GM04504 (cell line): ENCODE measurements at regions not wholly inside any gene's neighbourhood (a gene's known extent, or its start where the extent isn't known, plus 50 kb on each side); places are given as distances from the start of the nearest gene placed in this dataset.

ENCODE experiments used
- DNase-seq: peaks from one replicate; pipeline ENCODE4 v3.0.0-alpha.2; 2012; ENCODE audit warnings: low read depth

- DNase-seq, result no peak
Measured at GRCh38 chr17:33475594-33475993, 182.5 kb upstream of the ASIC2 start.

- DNase-seq, result no peak
Measured at GRCh38 chr17:33481652-33482051, 188.6 kb upstream of the ASIC2 start.

GRCh38 chr17:33482636-33483035 lies 189.5 kb upstream of the ASIC2 start:
- no peak for DNase-seq

DNA sequence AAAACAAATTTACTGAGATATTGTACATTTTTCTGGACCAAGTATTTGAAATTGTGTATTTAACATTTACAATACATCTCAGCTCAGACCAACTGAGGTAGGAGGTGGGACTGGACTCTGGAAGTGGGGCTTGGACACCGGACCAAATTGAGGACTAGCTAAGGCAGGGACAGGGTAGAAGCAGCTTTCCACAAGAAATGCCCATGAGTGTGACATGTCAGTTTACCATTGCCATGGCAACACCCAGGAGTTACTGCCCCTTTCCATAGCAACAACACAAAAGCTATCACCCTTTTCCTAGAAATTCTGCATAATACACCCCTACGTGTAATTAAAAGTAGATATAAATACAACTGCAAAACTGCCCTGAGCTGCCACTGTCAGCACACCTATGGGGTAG lies 191.5 kb upstream of the ASIC2 start:
- no peak for DNase-seq

DNA sequence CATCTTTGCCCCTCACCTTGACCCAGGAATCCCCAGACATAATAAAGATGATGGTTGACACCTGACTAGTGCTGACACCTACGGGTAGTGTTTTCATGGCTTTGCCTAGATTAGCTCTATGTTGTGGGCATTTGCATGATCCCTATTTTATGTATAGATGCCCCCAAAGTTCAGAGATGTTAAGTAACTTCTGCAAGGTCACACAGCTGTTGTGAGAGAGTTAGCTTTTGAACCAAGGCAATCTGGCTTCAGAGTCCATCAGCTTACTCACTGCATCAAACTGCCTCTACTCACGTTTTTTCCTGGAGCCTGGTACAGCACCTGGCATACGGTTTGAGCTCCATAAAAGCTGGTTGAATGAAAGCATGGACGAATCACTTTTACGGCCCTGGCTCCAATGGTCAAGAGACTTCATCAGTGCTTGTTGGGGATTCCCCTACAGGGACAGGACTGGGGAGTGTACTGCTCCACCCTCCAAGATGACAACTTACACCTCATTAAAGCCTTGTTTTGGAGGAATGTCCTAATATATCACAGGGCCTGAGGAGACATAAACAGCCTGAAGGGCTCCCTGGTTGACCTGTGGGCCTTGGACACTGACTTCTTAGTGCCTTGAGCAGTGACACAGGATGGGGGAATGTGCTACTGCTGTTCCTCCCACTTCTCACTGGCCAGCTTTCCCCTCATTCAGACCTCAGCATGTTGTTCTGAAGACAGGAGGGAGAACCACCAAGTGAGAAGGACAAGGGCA lies 193.2 kb upstream of the ASIC2 start:
- DNase-seq, result no peak

GRCh38 chr17:33487187-33487879 lies 194.2 kb upstream of the ASIC2 start:
- DNase-seq, result no peak

GRCh38 chr17:33491871-33492481 lies 198.9 kb upstream of the ASIC2 start:
- no peak for DNase-seq

- no peak for DNase-seq
Measured at GRCh38 chr17:33492731-33493265, 199.7 kb upstream of the ASIC2 start.

DNA sequence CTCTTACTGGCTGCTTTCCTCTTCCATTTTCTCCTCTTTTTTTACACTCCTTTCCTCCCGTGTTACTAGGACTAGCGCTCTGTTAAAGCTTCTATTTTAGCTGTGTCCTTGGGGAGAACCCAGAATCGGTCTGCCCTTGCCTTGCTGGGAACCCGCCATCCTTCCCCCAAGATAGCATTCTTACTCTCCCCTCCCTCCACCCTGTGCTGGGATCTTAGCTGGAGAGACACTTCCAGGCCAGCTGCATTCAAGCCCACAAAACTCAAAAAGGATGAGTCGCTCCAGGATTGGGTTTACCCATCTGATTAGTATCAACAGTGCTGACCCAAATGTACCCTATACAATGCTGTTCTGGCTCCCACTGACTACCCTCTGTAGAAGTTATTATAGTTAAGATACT lies 200.5 kb upstream of the ASIC2 start:
- no peak for DNase-seq

DNA sequence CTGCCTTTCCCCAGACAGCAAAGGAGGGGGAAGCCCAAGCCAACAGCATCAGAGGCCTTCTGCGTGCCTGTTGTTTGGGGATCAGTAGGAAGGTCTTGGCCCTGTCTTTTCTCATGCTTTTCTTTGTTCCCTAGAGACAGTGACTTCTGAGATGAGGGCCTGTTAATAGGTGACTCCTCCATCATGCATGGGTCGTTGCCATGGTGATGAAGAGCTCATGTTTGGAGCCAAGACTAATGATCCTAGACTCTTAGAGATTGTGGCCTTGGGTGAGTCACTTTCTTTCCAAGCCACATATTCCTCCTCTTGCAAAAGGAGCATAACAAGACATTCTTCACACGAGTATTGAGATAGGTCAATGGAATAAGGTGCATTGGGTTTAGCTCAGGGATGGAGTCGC lies 201.1 kb upstream of the ASIC2 start:
- DNase-seq, result no peak

- DNase-seq, result no peak
Measured at GRCh38 chr17:33497623-33498022, 204.5 kb upstream of the ASIC2 start.

- no peak for DNase-seq
Measured at GRCh38 chr17:33498069-33498468, 205.0 kb upstream of the ASIC2 start.

DNA sequence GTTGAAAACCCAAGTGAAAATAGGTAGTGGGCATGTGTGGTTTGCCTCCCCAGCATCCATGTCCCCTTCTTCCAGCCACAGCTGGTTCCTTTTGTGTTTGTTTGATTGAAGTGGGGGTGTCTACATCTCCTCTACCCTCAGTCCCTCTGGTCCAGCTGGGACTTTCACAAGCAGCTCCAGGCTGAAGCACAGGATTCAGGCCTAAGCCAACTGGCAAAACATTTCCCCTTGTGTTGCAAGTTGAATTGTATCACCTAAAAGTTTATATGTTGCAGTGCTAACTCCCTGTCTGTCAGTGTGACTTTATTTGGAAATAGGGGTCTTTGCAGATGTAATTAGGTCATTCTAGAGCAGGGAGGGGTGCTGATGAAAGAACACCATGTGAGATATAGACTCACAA lies 205.9 kb upstream of the ASIC2 start:
- no peak for DNase-seq

DNA sequence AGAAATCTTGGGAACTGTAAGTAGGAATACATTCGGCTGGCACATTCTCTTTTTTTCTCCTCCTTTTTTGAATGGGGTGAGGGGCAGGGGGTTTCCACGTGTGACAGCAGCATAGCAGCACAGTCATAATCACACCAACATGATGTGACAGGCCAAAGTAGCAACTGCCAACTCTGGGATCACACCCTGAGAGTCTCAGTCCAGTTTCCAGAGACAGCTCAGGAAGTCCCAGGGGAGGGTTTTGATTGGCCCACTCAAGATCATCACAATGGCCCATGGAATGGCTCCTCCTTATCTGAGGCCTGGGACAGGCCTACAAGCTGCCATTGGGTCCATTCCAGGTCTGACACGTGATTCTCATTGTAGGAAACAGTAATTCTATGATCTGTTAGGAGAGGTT lies 207.1 kb upstream of the ASIC2 start:
- DNase-seq, result no peak

DNA sequence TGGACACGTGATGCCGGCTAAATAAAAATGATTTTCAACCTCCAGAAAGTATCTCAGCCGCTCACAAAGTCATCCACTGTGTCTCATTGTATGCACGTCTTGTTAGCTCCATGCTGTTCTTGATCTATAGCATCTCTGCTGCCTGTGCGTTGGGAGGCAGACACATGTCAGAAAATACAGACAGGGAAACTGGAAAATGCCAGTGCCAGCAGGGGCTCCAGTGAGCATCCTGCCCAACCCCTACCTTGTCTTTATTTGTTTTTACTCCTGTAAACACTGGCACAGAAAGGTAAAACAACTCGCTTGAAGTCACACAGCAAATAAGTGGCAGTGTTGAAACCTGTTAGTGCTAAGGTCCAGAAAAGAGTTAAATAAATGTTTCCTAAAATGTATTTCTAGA lies 208.1 kb upstream of the ASIC2 start:
- no peak for DNase-seq

DNA sequence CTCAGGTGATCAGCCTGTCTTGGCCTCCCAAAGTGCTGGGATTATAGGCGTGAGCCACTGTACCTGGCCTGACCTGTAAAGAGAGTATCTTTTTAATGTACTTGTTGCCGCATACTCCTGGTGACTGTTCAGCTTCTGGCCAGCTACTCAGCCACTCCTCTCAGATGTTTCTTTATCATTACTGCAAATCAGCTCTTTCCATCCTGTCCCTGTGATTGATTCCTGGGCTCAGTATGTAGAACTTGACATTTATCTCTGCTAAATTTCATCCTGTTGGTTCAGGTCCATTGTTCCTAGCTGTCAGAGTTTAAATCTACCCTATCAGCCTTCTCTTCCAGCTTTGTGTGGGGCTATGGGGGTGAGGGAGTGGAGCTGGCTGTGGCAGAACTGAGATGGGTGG lies 211.5 kb upstream of the ASIC2 start:
- no peak for DNase-seq

DNA sequence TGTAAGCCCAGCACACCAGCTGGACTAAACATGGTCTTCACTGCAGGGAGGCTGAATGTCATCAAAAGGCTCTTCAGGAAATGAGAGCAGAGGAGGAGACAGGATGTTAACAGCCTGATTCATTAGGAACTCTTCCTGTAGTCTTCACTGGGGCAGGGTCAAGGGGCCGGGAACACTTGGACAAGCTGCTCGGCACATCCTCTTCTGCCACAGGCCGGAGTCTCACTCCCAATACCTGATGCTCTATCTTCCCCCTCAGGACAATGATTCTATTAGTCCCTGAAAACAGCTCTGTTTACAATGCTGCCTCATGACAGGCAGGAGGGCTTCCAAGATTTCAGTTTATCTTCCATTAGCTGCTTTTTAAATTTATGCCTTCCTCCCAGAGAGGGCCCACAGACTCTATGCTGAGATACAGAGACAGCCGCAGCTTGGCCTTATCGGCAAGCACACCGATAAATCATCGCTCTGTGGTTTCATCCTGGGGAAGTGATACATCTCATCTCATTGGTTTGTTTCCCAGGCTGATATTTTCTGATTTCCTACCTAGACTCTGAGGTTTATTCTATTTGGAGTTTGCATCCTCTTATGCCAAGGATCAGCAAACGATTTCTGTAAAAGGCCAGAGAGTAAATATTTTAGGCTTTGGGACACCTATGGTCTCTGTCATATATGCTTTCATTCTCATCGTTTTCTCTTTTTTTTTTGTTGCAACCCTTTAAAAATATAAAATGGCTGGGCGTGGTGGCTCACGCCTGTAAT lies 214.0 kb upstream of the ASIC2 start:
- DNase-seq, result no peak

DNA sequence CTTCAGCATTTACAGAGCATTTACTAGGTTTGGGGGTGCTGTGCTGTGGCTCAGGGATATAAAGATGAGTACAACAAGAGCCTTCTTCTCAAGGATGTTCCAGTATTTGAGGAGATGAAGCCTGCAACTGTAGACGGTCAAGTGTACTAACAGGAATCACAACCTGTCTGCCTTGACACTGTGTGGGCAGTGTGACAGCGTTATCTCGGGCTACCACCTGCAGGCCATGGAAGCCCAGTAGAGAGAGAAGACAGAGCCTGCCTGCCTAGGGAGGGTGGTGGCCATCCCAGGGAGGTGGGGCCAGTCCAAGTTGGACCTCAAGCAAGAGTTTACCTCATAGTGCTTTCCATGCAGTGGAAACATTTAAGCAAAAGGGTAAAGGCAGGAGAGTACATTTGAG lies 215.1 kb upstream of the ASIC2 start:
- DNase-seq, result no peak

GRCh38 chr17:33509331-33509730 lies 216.2 kb upstream of the ASIC2 start:
- no peak for DNase-seq

DNA sequence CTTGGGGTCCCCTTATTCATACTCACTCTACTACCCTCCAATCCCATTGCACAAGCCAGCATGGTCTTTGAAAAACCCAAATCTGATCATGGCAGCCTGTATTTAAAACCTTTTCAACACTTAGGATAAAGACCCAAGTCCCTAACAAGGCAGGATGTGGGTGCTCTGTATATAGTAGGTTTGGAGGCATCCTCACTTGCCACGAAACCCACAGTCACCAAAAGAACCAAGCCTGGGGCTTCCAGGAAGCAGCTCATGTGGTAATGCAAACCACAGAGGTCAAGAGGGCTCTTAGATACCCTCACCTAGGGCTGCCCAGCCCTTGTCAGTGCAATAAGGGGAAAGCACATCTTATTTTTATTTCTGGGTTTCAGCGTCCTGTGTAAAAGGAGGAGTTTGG lies 218.6 kb upstream of the ASIC2 start:
- DNase-seq, result no peak

DNA sequence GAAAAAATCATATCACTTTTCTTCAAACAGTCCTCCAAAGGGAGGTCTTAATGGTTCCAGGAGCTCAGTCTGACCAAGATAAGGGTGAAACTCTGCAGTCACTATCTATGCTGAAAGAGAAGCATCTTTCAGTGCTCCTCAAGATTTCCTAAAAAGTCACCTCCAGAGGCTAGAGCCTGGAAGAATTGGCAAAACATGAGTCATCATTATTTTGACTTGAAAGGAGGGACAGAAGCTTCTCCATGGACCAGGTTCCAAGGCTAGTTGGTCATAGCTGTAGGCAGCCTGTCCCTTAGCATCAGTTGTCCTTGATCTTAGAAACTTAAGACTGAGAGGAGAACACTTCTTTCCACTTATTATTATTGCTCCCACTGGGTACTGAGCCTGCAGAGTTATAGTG lies 219.0 kb upstream of the ASIC2 start:
- DNase-seq, result no peak

- DNase-seq, result no peak
Measured at GRCh38 chr17:33513769-33514168, 220.7 kb upstream of the ASIC2 start.
